ENCODE measurements at regions not wholly inside any gene's neighbourhood (a gene's known extent, or its start where the extent isn't known, plus 50 kb on each side); places are given as distances from the start of the nearest gene placed in this dataset.

GRCh38 chr2:235358981-235359471 lies 134.8 kb upstream of the AGAP1 start:
- Histone ChIP-seq H3K9me3 (ENCODE audit: control insufficient read depth, insufficient read depth, low read length) (no peaks in the 10 kb centered on the region), H3K36me3 (ENCODE audit: control insufficient read depth, insufficient read depth, low read length) (no peaks in the 10 kb centered on the region), H3K9ac (ENCODE audit: low read depth, low read length) (no peak overlapping the region), H3K4me3 (ENCODE audit: low read depth, low read length) (no peak overlapping the region), H3K4me1 (ENCODE audit: control insufficient read depth, insufficient read depth, low read length) (no peaks in the 10 kb centered on the region), H3K27me3 (ENCODE audit: control insufficient read depth, insufficient read depth, low read length) (no peaks in the 10 kb centered on the region)

GRCh38 chr2:235360446-235360845 lies 133.4 kb upstream of the AGAP1 start:
- no peaks in the 10 kb centered on the region for H3K27me3 ChIP-seq (ENCODE audit: control insufficient read depth, insufficient read depth, low read length)
- no peaks in the 10 kb centered on the region for H3K9me3 ChIP-seq (ENCODE audit: control insufficient read depth, insufficient read depth, low read length)
- no peaks in the 10 kb centered on the region for H3K4me1 ChIP-seq (ENCODE audit: control insufficient read depth, insufficient read depth, low read length)
- H3K36me3 ChIP-seq (ENCODE audit: control insufficient read depth, insufficient read depth, low read length) = no peaks in the 10 kb centered on the region
- H3K4me3 ChIP-seq (ENCODE audit: low read depth, low read length) = no peak overlapping the region
- H3K9ac ChIP-seq (ENCODE audit: low read depth, low read length) = no peak overlapping the region

GRCh38 chr2:235365743-235366142 lies 128.1 kb upstream of the AGAP1 start:
- Histone ChIP-seq H3K9me3 (ENCODE audit: control insufficient read depth, insufficient read depth, low read length) (no peaks in the 10 kb centered on the region), H3K4me1 (ENCODE audit: control insufficient read depth, insufficient read depth, low read length) (no peaks in the 10 kb centered on the region), H3K27me3 (ENCODE audit: control insufficient read depth, insufficient read depth, low read length) (no peaks in the 10 kb centered on the region), H3K36me3 (ENCODE audit: control insufficient read depth, insufficient read depth, low read length) (no peaks in the 10 kb centered on the region), H3K4me3 (ENCODE audit: low read depth, low read length) (no peak overlapping the region), H3K9ac (ENCODE audit: low read depth, low read length) (no peak overlapping the region)

GRCh38 chr2:235366390-235366789 lies 127.5 kb upstream of the AGAP1 start:
- H3K36me3 ChIP-seq (ENCODE audit: control insufficient read depth, insufficient read depth, low read length) = no peaks in the 10 kb centered on the region
- no peak overlapping the region for H3K4me3 ChIP-seq (ENCODE audit: low read depth, low read length)
- H3K4me1 ChIP-seq (ENCODE audit: control insufficient read depth, insufficient read depth, low read length) = no peaks in the 10 kb centered on the region
- no peaks in the 10 kb centered on the region for H3K27me3 ChIP-seq (ENCODE audit: control insufficient read depth, insufficient read depth, low read length)
- no peaks in the 10 kb centered on the region for H3K9me3 ChIP-seq (ENCODE audit: control insufficient read depth, insufficient read depth, low read length)
- H3K9ac ChIP-seq (ENCODE audit: low read depth, low read length) = no peak overlapping the region

GRCh38 chr2:235366807-235367206 lies 127.0 kb upstream of the AGAP1 start:
- no peaks in the 10 kb centered on the region for H3K36me3 ChIP-seq (ENCODE audit: control insufficient read depth, insufficient read depth, low read length)
- no peaks in the 10 kb centered on the region for H3K27me3 ChIP-seq (ENCODE audit: control insufficient read depth, insufficient read depth, low read length)
- no peaks in the 10 kb centered on the region for H3K9me3 ChIP-seq (ENCODE audit: control insufficient read depth, insufficient read depth, low read length)
- no peak overlapping the region for H3K9ac ChIP-seq (ENCODE audit: low read depth, low read length)
- H3K4me1 ChIP-seq (ENCODE audit: control insufficient read depth, insufficient read depth, low read length) = no peaks in the 10 kb centered on the region
- H3K4me3 ChIP-seq (ENCODE audit: low read depth, low read length) = no peak overlapping the region

GRCh38 chr2:235371018-235371417 lies 122.8 kb upstream of the AGAP1 start:
- no peak overlapping the region for H3K4me3 ChIP-seq (ENCODE audit: low read depth, low read length)
- no peaks in the 10 kb centered on the region for H3K4me1 ChIP-seq (ENCODE audit: control insufficient read depth, insufficient read depth, low read length)
- no peak overlapping the region for H3K9ac ChIP-seq (ENCODE audit: low read depth, low read length)
- H3K27me3 ChIP-seq (ENCODE audit: control insufficient read depth, insufficient read depth, low read length) = no peaks in the 10 kb centered on the region
- no peaks in the 10 kb centered on the region for H3K36me3 ChIP-seq (ENCODE audit: control insufficient read depth, insufficient read depth, low read length)
- no peaks in the 10 kb centered on the region for H3K9me3 ChIP-seq (ENCODE audit: control insufficient read depth, insufficient read depth, low read length)

- H3K9me3 ChIP-seq (ENCODE audit: control insufficient read depth, insufficient read depth, low read length) = no peaks in the 10 kb centered on the region
- H3K4me3 ChIP-seq (ENCODE audit: low read depth, low read length) = no peak overlapping the region
- no peaks in the 10 kb centered on the region for H3K27me3 ChIP-seq (ENCODE audit: control insufficient read depth, insufficient read depth, low read length)
- no peaks in the 10 kb centered on the region for H3K36me3 ChIP-seq (ENCODE audit: control insufficient read depth, insufficient read depth, low read length)
- no peak overlapping the region for H3K9ac ChIP-seq (ENCODE audit: low read depth, low read length)
- no peaks in the 10 kb centered on the region for H3K4me1 ChIP-seq (ENCODE audit: control insufficient read depth, insufficient read depth, low read length)
These were observed 120.7 kb upstream of the AGAP1 start for GRCh38 chr2:235373171-235373570.

GRCh38 chr2:235377176-235377575 lies 116.7 kb upstream of the AGAP1 start:
- Histone ChIP-seq H3K4me1 (ENCODE audit: control insufficient read depth, insufficient read depth, low read length) (no peaks in the 10 kb centered on the region), H3K9ac (ENCODE audit: low read depth, low read length) (no peak overlapping the region), H3K9me3 (ENCODE audit: control insufficient read depth, insufficient read depth, low read length) (no peaks in the 10 kb centered on the region), H3K4me3 (ENCODE audit: low read depth, low read length) (no peak overlapping the region), H3K27me3 (ENCODE audit: control insufficient read depth, insufficient read depth, low read length) (no peaks in the 10 kb centered on the region), H3K36me3 (ENCODE audit: control insufficient read depth, insufficient read depth, low read length) (no peaks in the 10 kb centered on the region)

GRCh38 chr2:235378246-235378645 lies 115.6 kb upstream of the AGAP1 start:
- Histone ChIP-seq H3K27me3 (ENCODE audit: control insufficient read depth, insufficient read depth, low read length) (no peaks in the 10 kb centered on the region), H3K9ac (ENCODE audit: low read depth, low read length) (no peak overlapping the region), H3K4me1 (ENCODE audit: control insufficient read depth, insufficient read depth, low read length) (no peaks in the 10 kb centered on the region), H3K36me3 (ENCODE audit: control insufficient read depth, insufficient read depth, low read length) (no peaks in the 10 kb centered on the region), H3K4me3 (ENCODE audit: low read depth, low read length) (no peak overlapping the region), H3K9me3 (ENCODE audit: control insufficient read depth, insufficient read depth, low read length) (no peaks in the 10 kb centered on the region)

GRCh38 chr2:235378944-235379343 lies 114.9 kb upstream of the AGAP1 start:
- Histone ChIP-seq H3K27me3 (ENCODE audit: control insufficient read depth, insufficient read depth, low read length) (no peaks in the 10 kb centered on the region), H3K9me3 (ENCODE audit: control insufficient read depth, insufficient read depth, low read length) (no peaks in the 10 kb centered on the region), H3K4me1 (ENCODE audit: control insufficient read depth, insufficient read depth, low read length) (no peaks in the 10 kb centered on the region), H3K9ac (ENCODE audit: low read depth, low read length) (no peak overlapping the region), H3K4me3 (ENCODE audit: low read depth, low read length) (no peak overlapping the region), H3K36me3 (ENCODE audit: control insufficient read depth, insufficient read depth, low read length) (no peaks in the 10 kb centered on the region)

- Histone ChIP-seq H3K4me3 (ENCODE audit: low read depth, low read length) (no peak overlapping the region), H3K36me3 (ENCODE audit: control insufficient read depth, insufficient read depth, low read length) (no peaks in the 10 kb centered on the region), H3K9ac (ENCODE audit: low read depth, low read length) (no peak overlapping the region), H3K27me3 (ENCODE audit: control insufficient read depth, insufficient read depth, low read length) (no peaks in the 10 kb centered on the region), H3K4me1 (ENCODE audit: control insufficient read depth, insufficient read depth, low read length) (peaks cover 9% of the 10 kb centered on the region), H3K9me3 (ENCODE audit: control insufficient read depth, insufficient read depth, low read length) (no peaks in the 10 kb centered on the region)
These were observed 112.5 kb upstream of the AGAP1 start for GRCh38 chr2:235381261-235381912.

GRCh38 chr2:235382179-235382578 lies 111.7 kb upstream of the AGAP1 start:
- Histone ChIP-seq H3K27me3 (ENCODE audit: control insufficient read depth, insufficient read depth, low read length) (no peaks in the 10 kb centered on the region), H3K4me1 (ENCODE audit: control insufficient read depth, insufficient read depth, low read length) (peaks cover 9% of the 10 kb centered on the region), H3K4me3 (ENCODE audit: low read depth, low read length) (no peak overlapping the region), H3K9me3 (ENCODE audit: control insufficient read depth, insufficient read depth, low read length) (no peaks in the 10 kb centered on the region), H3K36me3 (ENCODE audit: control insufficient read depth, insufficient read depth, low read length) (no peaks in the 10 kb centered on the region), H3K9ac (ENCODE audit: low read depth, low read length) (no peak overlapping the region)

Data from iPS-15b (cell line).